HG03558 (cell line): ENCODE measurements at regions not wholly inside any gene's neighbourhood (a gene's known extent, or its start where the extent isn't known, plus 50 kb on each side); places are given as distances from the start of the nearest gene placed in this dataset.
"Not testable (repeated sequence)": the region's sequence is repeated elsewhere in the genome, so short reads cannot be mapped to it uniquely, and the experiment has no call there.

ENCODE experiments used
- ATAC-seq: cut with Tn5 transposase; IDR thresholded peaks from one replicate; pipeline ENCODE4 v1.9.1; 2021; ENCODE audit warnings: moderate number of reproducible peaks; ENCODE audit not compliant: unreplicated experiment; ENCODE audit errors: extremely low read depth

DNA sequence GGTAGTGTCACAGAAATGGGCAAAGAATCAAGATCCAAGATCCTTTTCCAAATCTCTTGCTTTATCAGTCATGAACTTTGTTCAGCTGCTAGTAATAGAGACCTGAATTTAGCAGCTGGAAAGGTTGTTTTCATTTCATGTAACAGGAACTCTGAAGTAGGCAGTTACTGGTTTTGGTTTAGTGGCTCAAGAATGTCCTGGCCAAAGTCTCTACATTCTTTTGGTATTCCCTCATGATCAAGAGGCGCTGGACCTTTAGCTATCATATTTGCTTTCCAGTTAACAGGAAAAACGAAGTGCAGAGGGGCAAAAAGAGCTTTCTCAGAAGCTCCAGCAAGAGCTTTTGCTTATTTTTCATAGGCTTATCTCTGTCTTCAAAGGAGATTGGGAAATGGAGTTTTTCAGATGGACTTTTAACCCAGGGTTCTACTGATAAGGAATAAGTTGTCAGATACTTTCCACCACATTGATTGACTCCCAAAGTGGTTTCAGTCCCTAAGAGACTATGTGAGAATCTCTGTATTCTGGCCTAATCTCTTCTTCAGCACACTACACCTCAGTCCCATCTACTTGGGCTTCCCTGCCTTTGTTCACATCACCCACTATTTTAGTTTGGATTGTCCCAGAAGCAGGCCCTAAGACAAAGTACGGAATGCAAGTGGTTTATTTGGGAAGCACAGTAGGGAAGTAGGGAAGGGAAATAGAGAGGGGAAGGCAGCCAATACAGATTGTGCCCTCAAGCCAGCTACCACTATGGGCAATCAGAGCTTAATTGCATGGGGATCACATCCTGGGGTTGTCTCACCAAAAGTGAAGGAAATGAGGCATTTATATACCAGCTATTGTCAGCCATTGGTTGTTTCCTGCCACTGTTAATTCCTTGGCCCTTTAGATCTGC lies 359.3 kb downstream of the LRRC70 start:
- no peak for ATAC-seq

- ATAC-seq, result no peak
Observed at GRCh38 chr5:62935660-62936059, 357.0 kb downstream of the LRRC70 start.

- no peak for ATAC-seq
Observed at GRCh38 chr5:62934319-62934718, 355.7 kb downstream of the LRRC70 start.

- ATAC-seq, result no peak
Observed at GRCh38 chr5:62933261-62933660, 354.6 kb downstream of the LRRC70 start.

GRCh38 chr5:62931153-62931950 lies 352.7 kb downstream of the LRRC70 start:
- no peak for ATAC-seq

- ATAC-seq, result no peak
Observed at GRCh38 chr5:62922191-62922590, 343.6 kb downstream of the LRRC70 start.

DNA sequence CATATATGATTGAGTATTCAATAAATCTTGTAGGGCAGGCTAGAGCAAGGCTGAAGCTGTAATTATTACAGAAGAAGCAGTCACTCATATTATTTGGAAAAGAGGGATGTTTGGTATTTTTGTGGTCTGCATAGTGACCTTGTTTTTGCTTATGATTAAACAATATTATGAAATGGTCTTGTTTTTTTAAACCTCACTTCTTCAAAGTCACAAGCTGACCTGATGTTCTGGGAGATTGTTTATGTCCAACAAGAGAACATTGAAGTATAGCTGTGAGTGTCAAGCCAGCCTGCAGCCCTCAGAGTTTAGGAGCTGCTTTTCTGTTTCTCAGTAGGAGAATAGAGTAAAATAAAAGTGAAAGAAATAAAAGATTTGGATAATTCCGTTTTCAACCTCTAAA lies 342.2 kb downstream of the LRRC70 start:
- no peak for ATAC-seq

GRCh38 chr5:62909326-62909725 lies 330.7 kb downstream of the LRRC70 start:
- ATAC-seq, result no peak

- ATAC-seq, result no peak
Observed at GRCh38 chr5:62902126-62902525, 323.5 kb downstream of the LRRC70 start.

GRCh38 chr5:62900976-62901375 lies 322.4 kb downstream of the LRRC70 start:
- no peak for ATAC-seq

DNA sequence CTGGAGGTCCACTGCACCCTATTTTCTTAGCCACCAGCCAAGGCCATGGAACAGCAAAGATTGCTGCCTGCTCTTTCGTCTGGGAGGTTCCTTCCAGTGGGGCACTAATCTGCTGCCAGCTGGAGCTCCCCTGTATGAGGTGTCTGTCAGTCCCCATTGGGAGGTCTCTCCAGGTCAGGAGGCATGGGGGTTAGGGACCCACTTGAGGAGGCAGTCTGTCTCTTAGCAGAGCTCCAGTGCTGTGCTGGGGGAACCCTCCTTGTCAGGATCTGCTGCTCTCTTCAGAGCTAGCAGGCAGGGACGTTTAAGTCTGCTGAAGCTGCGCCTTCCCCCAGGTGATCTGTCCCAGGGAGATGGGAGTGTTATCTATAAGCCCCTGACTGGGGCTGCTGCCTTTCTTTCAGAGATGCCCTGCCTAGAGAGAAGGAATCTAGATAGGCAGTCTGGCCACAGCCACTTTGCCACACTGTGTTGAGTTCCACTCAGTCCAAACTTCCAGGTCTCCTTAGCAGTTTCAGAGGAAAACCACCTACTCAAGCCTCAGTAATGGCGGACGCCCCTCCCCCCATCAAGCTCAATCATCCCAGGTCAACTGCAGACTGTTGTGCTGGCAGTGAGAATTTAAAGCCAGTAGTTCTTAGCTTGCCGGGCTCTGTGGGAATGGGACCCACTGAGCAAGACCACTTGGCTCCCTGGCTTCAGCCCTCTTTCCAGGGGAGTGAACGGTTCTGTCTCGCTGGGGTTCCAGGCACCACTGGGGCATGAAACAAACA lies 317.7 kb downstream of the LRRC70 start:
- ATAC-seq, result no peak

DNA sequence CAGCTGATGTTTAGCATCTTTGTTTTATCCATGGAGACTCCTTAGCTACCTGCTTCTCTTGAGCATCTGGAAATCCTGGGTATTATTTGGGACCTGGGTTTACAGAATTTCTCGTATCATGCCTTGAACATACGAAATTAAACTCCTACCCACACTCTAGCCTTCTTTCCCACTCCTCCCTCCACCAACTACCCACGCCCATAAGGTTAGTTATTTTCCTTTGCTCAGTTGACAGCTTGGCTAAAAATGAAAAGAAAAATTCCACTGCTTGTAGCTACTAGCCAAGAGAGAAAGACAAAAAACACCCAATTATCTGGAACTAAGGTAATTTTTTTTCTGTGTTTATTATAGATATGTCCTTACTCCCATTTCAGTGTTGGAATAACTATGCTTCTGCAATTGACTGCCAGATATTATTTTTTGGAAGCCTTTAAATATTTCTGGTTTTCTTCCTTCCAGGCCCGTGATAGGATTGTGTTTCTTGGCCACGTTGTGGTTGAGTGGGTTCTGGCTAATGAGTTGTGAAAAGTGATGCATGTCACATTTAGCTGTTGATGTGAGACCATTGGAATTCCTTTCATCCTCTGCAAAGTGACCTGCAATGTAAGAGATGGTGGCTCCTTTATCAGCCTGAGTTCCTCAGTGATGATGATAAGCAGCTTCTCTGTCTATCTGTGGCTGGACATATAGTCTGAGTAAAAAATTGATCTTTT lies 308.1 kb downstream of the LRRC70 start:
- ATAC-seq, result no peak

DNA sequence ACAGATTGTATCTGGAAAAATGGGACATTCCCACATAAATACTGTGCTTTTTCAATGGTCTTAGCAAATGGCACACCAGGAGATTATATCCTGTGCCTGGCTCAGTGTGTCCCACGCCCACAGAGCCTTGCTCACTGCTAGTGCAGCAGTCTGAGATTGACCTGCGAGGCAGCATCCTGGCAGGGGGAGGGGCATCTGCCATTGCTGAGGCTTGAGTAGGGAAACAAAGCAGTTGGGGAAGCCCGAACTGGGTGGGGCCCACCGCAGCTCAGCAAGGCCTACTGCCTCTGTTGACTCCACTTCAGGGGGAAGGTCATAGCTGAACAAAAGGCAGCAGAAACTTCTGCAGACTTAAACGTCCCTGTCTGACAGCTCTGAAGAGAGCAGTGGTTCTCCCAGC lies 258.7 kb downstream of the LRRC70 start:
- ATAC-seq, result not testable (repeated sequence)

DNA sequence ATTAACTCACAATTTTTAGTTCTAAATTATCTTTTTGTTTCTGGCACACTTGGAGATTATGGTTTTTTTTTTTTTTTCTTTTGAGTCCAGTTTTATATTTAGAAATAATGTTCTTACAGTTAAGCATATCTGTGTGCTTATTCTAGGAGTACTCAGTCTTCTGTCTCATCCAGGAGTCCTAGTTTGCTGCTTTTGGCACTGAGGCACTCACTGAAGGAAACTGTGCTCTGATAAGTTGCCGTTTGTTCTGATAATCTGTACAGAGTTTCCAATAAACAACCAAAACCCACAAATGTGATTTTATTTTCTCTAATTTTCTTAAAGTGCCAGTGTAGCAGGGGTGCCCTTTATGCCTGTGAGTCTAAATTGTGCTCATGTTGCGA lies 251.0 kb downstream of the LRRC70 start:
- no peak for ATAC-seq

DNA sequence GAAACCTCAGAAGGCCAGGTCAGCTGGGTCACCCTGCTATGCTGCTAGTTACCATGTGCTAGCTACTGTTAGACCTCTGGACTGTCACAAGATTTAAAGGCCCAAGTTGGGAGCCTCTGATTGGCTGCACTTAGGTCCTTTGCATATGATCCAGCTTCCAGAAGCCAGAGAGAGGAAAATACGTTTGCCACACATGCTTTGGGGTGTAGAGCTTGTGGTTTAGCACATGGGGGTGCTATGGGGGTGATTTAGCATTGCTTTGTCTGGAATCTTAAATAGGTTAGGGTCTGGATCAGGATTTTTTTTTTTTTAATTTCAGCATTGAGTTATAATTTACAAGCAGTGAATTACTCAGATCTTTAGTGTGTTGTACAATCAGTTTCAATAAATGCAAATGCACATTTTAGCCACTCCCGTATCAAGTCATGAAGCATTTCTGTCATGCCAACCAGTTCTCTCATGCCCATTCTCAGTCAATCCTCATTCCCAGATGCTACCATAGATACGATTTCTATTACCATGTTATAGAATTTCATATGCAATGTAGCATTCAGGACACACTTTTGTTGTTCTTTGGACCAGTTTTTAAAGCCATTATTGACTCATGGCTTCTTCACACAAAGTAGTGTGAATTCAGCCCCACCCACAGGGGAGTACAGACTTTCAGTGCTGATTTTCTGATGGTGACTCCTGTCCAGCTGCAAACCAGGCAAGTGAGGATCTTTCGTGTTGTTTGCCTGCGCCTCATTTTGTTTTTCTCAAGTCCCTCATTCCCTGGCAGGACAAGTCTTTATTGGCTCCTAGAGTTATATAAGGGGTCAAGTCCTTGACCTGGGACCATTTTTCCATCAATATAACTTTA lies 250.4 kb downstream of the LRRC70 start:
- no peak for ATAC-seq

DNA sequence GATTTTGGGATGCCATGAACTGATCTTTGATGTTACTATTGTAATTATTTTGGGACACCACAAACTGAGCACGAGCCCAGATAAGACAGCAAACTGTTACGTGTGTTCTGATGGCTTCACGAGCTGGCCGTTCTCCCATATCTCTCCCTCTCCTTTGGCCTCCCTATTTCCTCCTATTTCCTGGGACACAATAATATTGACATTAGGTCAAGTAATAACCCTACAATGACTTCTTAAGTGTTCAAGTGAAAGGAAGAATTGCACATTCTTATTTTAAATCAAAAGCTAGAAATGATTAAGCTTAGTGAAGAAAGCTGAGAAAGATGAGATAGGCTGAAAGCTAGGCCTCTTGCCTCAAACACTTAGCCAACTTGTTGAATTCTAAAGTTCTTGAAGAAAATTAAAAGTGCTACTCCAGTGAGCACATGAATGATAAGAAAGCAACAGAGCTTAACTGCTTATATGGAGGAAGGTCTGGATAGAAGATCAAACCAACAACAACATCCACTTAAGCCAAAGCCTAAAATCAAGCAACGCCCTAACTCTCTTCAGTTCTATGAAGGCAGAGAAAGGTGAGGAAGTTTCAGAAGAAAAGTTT lies 247.1 kb downstream of the LRRC70 start:
- no peak for ATAC-seq

- ATAC-seq, result no peak
Observed at GRCh38 chr5:62824936-62825335, 246.3 kb downstream of the LRRC70 start.

DNA sequence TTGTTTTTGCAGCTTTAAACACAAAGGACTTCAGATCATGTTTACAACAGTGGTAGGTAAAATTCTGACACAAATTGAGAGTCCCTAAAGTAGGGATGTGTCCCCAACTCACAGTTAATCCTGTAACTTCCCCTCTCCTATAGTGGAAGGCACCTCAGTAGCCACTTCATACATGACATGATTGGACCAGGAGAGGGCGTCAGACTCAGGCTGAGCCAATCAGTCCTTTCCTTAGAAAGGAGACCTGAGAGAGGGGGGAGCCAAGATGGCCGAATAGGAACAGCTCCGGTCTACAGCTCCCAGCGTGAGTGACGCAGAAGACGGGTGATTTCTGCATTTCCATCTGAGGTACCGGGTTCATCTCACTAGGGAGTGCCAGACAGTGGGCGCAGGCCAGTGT lies 238.4 kb downstream of the LRRC70 start:
- not testable (repeated sequence) for ATAC-seq

DNA sequence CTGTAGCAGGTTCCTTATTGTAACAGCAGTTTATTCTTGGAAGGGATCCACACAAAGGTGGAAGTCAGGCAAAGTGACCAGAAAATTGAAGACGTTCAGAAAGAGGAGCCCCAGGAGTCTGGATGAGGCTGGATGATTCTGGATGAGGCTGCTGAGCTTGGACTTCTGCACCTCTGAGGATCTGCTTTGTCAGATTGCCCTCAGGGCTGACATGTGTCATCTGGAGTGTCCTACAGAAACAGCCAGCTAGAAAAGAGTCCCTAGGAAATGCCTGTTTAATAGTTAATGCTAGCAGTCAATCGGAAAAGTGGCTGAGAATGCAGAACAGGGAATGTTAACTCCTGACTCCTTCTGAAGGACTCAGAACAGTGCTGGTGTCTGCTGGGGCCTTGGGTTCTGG lies 236.4 kb downstream of the LRRC70 start:
- no peak for ATAC-seq
